ENCODE measurements at regions not wholly inside any gene's neighbourhood (a gene's known extent, or its start where the extent isn't known, plus 50 kb on each side); places are given as distances from the start of the nearest gene placed in this dataset.
"Not testable (repeated sequence)": the region's sequence is repeated elsewhere in the genome, so short reads cannot be mapped to it uniquely, and the experiment has no call there.

- no peak for DNase-seq (ENCODE audit: low spot score)
- Mint-ChIP-seq H3K27me3 (ENCODE audit: low read depth) (peaks cover 9% of the 10 kb centered on the region; the same call in 1 of the 2 replicates), H3K36me3 (peaks cover 9% of the 10 kb centered on the region), H3K4me1 (no peaks in the 10 kb centered on the region), H3K9me3 (peaks cover 29% of the 10 kb centered on the region), H3K27ac (no peak overlapping the region), H3K4me3 (no peak overlapping the region)
- no peak for TF ChIP-seq ATF2 (CRISPR knock-in tag; IDR thresholded peaks at IDR 0.05; ENCODE audit: borderline replicate concordance, low read depth)
- TF ChIP-seq ZSCAN18 (CRISPR knock-in tag; IDR thresholded peaks at IDR 0.05), result no peak
- no peak for TF ChIP-seq ZNF423 (CRISPR knock-in tag; IDR thresholded peaks at IDR 0.05)
- TF ChIP-seq FOXJ3 (CRISPR knock-in tag; IDR thresholded peaks at IDR 0.05; ENCODE audit: borderline replicate concordance), result no peak
- TF ChIP-seq HMGXB4 (CRISPR knock-in tag; IDR thresholded peaks at IDR 0.05), result no peak
- TF ChIP-seq ZBTB21 (CRISPR knock-in tag; IDR thresholded peaks at IDR 0.05; ENCODE audit: borderline replicate concordance), result no peak
- TF ChIP-seq ETV6 (CRISPR knock-in tag; IDR thresholded peaks at IDR 0.05), result no peak
- no peak for TF ChIP-seq MAX (CRISPR knock-in tag; IDR thresholded peaks at IDR 0.05)
- no peak for TF ChIP-seq ZNF425 (CRISPR knock-in tag; conservative IDR thresholded peaks at IDR 0.05)
- no peak for ATAC-seq
- POLR2A ChIA-PET, result no interaction called here
- CTCF ChIA-PET, result no interaction called here
Measured at GRCh38 chr16:21336231-21336630, 58.1 kb upstream of the CRYM start.

- POLR2A ChIA-PET; H3K4me1 Mint-ChIP-seq; DNase-seq (ENCODE audit: low spot score); H3K36me3 Mint-ChIP-seq; H3K4me3 Mint-ChIP-seq; CTCF ChIA-PET; H3K27me3 Mint-ChIP-seq (ENCODE audit: low read depth); ATAC-seq; H3K27ac Mint-ChIP-seq: not testable (repeated sequence)
- H3K9me3 Mint-ChIP-seq, result peaks cover 24% of the 10 kb centered on the region
Measured at GRCh38 chr16:21334188-21335146, 56.4 kb upstream of the CRYM start.

- H3K36me3 Mint-ChIP-seq, result peaks cover 17% of the 10 kb centered on the region
- H3K4me3 Mint-ChIP-seq; H3K27ac Mint-ChIP-seq; H3K4me1 Mint-ChIP-seq; ATAC-seq; CTCF ChIA-PET; H3K27me3 Mint-ChIP-seq (ENCODE audit: low read depth); DNase-seq (ENCODE audit: low spot score); POLR2A ChIA-PET: not testable (repeated sequence)
- peaks cover 30% of the 10 kb centered on the region for H3K9me3 Mint-ChIP-seq
Measured at GRCh38 chr16:21333683-21334082, 55.6 kb upstream of the CRYM start.

Data from WTC11 (cell line).